Natural killer cell (primary cell): ENCODE measurements at regions not wholly inside any gene's neighbourhood (a gene's known extent, or its start where the extent isn't known, plus 50 kb on each side); places are given as distances from the start of the nearest gene placed in this dataset.

Source experiments
- ATAC-seq, 3 donors: fragments of 150-1000 bp in 2 of 3; fragments of 200-7000 bp in 1 of 3; cut with Tn5 transposase; 1 replicate in 1 of 3; 2 replicates in 2 of 3; pipeline ENCODE4 v1.10.0; 2021; ENCODE audit warnings: mild to moderate bottlenecking in 2 of 3, moderate library complexity in 2 of 3
- DNase-seq, 2 donors: peaks; one replicate each; pipeline versions ENCODE4 v3.0.0 to v3.0.0-alpha.2; 2013 to 2021; ENCODE audit warnings: mixed read lengths in 1 of 2
- H3K27ac ChIP-seq: one replicate; pipeline ENCODE4 v1.5.1; 2013; ENCODE audit warnings: mild to moderate bottlenecking, low read length
- H3K27me3 ChIP-seq: one replicate; pipeline ENCODE4 v1.6.1; 2013; ENCODE audit warnings: low read length; ENCODE audit not compliant: control insufficient read depth, insufficient read depth
- H3K36me3 ChIP-seq: one replicate; pipeline ENCODE4 v1.6.1; 2013; ENCODE audit warnings: low read length; ENCODE audit not compliant: control insufficient read depth, insufficient read depth
- H3K4me1 ChIP-seq: one replicate; pipeline ENCODE4 v1.6.1; 2013; ENCODE audit warnings: low read length; ENCODE audit not compliant: control insufficient read depth, insufficient read depth
- H3K4me3 ChIP-seq: one replicate; pipeline ENCODE4 v1.5.1; 2013; ENCODE audit warnings: low read length
- H3K9me3 ChIP-seq: one replicate; pipeline ENCODE4 v1.6.1; 2013; ENCODE audit warnings: low read length; ENCODE audit not compliant: control insufficient read depth, insufficient read depth
- H3K27ac Mint-ChIP-seq, 2 donors: one replicate each; pipeline ENCODE4 v1.8.0; 2022; ENCODE audit warnings: mild to moderate bottlenecking in 2 of 2, mixed read lengths in 2 of 2, moderate library complexity in 1 of 2
- H3K27me3 Mint-ChIP-seq, 2 donors: one replicate each; pipeline ENCODE4 v1.8.0; 2022; ENCODE audit warnings: low read depth in 2 of 2, mixed read lengths in 2 of 2
- H3K36me3 Mint-ChIP-seq: one replicate; pipeline ENCODE4 v1.8.0; 2022; ENCODE audit warnings: mixed read lengths
- H3K4me1 Mint-ChIP-seq, 2 donors: one replicate each; pipeline ENCODE4 v1.8.0; 2022; ENCODE audit warnings: mixed read lengths in 2 of 2
- H3K4me3 Mint-ChIP-seq: one replicate; pipeline ENCODE4 v1.8.0; 2022; ENCODE audit warnings: mild to moderate bottlenecking, moderate library complexity, mixed read lengths
- H3K9me3 Mint-ChIP-seq, 2 donors: one replicate each; pipeline ENCODE4 v1.8.0; 2022; ENCODE audit warnings: mixed read lengths in 2 of 2
- WGBS: methylation state at CpG from one replicate; pipeline ENCODE4 v1.1.7; 2013; ENCODE audit warnings: missing lambda C conversion rate; ENCODE audit not compliant: insufficient coverage; 5-methylcytosine and 5-hydroxymethylcytosine counted together
- intact Hi-C: fragments of 100-400 bp; cut with micrococcal nuclease; formaldehyde crosslinking; loops from one replicate; pipeline ENCODE4 v1.14.2; 2022
- TF ChIP-seq, protein P1 (sequence below): fragments of 200-600 bp; IDR thresholded peaks from one replicate; pipeline ENCODE4 v1.8.0; 2022; ENCODE audit warnings: antibody characterized with exemption

DNA sequence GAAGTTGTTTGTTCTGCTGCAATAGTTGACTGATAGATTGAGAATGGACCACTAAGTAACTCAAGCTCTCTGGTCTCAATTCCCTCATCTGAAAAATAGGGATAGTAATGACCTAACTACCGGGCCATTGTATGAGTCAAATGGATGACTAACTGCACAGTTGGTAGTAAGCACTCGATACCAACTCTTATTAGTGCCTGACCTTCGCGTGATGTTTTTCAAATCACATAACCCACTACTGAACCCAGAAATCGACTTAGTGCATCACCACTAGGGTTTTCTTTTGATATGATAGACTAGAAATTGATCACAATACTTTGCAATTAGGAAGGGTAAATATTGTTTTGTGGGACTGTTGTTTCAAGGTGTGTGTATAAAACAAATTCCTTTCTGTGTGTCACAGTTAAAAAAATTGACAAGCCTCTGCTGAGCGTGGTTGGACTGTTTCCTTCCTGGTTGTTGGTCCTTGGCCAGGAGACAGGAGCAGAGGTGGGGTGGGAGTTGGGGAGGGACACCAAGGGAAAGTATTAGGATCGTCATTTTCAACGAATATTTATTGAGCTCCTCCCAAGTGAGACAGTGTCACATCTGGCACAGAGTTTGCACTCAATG is 54.0 kb upstream of the LRP8 start:
- Mint-ChIP-seq H3K36me3 (no peaks in the 10 kb centered on the region), H3K9me3 (no peaks in the 10 kb centered on the region), H3K4me1 (no peaks in the 10 kb centered on the region), H3K27me3 (peaks cover 17 to 24% of the 10 kb centered on the region in 2 donors), H3K4me3 (no peak overlapping the region), H3K27ac (no peak overlapping the region)
- Histone ChIP-seq H3K27me3 (no peaks in the 10 kb centered on the region), H3K36me3 (no peaks in the 10 kb centered on the region), H3K27ac (no peak overlapping the region), H3K4me1 (no peaks in the 10 kb centered on the region), H3K4me3 (no peak overlapping the region), H3K9me3 (no peaks in the 10 kb centered on the region)
- 83% methylated on average over 5 of the region's 8 CpGs for WGBS
- intact Hi-C loops, result no loop called here
- DNase-seq (no peak), ATAC-seq (no peak)
- TF ChIP-seq, protein P1, sequence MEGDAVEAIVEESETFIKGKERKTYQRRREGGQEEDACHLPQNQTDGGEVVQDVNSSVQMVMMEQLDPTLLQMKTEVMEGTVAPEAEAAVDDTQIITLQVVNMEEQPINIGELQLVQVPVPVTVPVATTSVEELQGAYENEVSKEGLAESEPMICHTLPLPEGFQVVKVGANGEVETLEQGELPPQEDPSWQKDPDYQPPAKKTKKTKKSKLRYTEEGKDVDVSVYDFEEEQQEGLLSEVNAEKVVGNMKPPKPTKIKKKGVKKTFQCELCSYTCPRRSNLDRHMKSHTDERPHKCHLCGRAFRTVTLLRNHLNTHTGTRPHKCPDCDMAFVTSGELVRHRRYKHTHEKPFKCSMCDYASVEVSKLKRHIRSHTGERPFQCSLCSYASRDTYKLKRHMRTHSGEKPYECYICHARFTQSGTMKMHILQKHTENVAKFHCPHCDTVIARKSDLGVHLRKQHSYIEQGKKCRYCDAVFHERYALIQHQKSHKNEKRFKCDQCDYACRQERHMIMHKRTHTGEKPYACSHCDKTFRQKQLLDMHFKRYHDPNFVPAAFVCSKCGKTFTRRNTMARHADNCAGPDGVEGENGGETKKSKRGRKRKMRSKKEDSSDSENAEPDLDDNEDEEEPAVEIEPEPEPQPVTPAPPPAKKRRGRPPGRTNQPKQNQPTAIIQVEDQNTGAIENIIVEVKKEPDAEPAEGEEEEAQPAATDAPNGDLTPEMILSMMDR, result no peak

- TF ChIP-seq, protein P1, result no peak
- intact Hi-C loops, result no loop called here
- Mint-ChIP-seq H3K4me1 (no peaks in the 10 kb centered on the region), H3K27me3 (peaks cover 17 to 24% of the 10 kb centered on the region in 2 donors), H3K9me3 (no peaks in the 10 kb centered on the region), H3K4me3 (no peak overlapping the region), H3K36me3 (no peaks in the 10 kb centered on the region), H3K27ac (no peak overlapping the region)
- H3K9me3 ChIP-seq, result no peaks in the 10 kb centered on the region
- no peaks in the 10 kb centered on the region for H3K36me3 ChIP-seq
- 80% methylated on average over 10 of the region's 10 CpGs for WGBS
- no peak overlapping the region for H3K27ac ChIP-seq
- H3K27me3 ChIP-seq, result no peaks in the 10 kb centered on the region
- H3K4me3 ChIP-seq, result no peak overlapping the region
- H3K4me1 ChIP-seq, result no peaks in the 10 kb centered on the region
- ATAC-seq (no peak), DNase-seq (no peak)
Observed at GRCh38 chr1:53383136-53383870, 55.4 kb upstream of the LRP8 start.

DNA sequence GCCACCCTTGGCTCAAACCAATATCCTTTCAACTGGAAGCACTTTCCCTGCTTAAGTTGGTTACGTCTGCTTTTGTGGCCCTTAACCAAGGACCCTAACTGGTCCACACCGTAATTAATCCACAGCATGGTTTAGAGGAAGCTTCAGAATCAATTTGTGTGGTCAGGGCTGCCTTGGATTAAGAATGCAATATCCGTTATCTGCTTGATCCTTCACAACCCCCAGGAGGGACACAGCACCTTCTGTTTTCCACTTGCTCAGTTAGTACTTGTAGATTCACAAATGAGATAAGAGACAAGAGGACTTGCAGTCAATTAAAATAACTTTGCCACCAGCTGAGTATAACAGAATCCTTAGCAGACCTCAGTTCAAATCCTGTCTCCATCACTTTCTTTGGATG is 56.9 kb upstream of the LRP8 start:
- TF ChIP-seq, protein P1, result no peak
- no peak for ATAC-seq

More for the DNA sequence above, 56.9 kb upstream of the LRP8 start:
- no peaks in the 10 kb centered on the region for H3K9me3 Mint-ChIP-seq
- Histone ChIP-seq H3K9me3 (no peaks in the 10 kb centered on the region), H3K36me3 (no peaks in the 10 kb centered on the region), H3K27ac (no peak overlapping the region), H3K27me3 (no peaks in the 10 kb centered on the region), H3K4me3 (no peak overlapping the region), H3K4me1 (no peaks in the 10 kb centered on the region)
- WGBS, result 95% methylated on average over 3 of the region's 3 CpGs
- intact Hi-C loops, result no loop called here
- H3K36me3 Mint-ChIP-seq, result no peaks in the 10 kb centered on the region
- no peaks in the 10 kb centered on the region for H3K4me1 Mint-ChIP-seq
- H3K27ac Mint-ChIP-seq, result no peak overlapping the region
- DNase-seq, result no peak
- no peak overlapping the region for H3K4me3 Mint-ChIP-seq
- peaks cover 17 to 24% of the 10 kb centered on the region in 2 donors for H3K27me3 Mint-ChIP-seq
